HG02798 (cell line): ENCODE measurements at regions not wholly inside any gene's neighbourhood (a gene's known extent, or its start where the extent isn't known, plus 50 kb on each side); places are given as distances from the start of the nearest gene placed in this dataset.

Source experiments
- ATAC-seq: cut with Tn5 transposase; IDR thresholded peaks from one replicate; pipeline ENCODE4 v1.9.1; 2021; ENCODE audit warnings: mild to moderate bottlenecking; ENCODE audit not compliant: unreplicated experiment, poor library complexity

- ATAC-seq, result no peak
These were observed 485.5 kb upstream of the THBS1 start for GRCh38 chr15:39095218-39095879.

GRCh38 chr15:39096608-39097205, 484.2 kb upstream of the THBS1 start:
- no peak for ATAC-seq

DNA sequence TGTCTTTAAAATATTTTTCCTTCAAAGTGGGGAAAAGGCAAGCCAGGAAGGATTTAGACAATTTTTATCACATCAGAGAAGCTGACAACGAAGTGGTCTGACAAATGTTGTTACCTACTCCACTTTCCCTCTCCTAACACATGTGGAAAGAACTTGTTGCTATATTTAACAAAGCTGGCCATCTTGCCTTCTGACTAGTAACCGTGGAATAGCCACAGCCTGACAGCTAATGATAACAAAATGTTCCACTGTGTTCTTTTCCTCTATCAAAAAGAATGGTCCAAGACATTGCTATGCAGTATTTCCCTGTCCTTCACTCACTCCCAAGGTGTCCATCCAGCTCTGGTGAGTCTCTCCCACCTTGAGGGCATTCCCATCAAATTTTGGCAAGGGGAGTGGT, 481.4 kb upstream of the THBS1 start:
- no peak for ATAC-seq

DNA sequence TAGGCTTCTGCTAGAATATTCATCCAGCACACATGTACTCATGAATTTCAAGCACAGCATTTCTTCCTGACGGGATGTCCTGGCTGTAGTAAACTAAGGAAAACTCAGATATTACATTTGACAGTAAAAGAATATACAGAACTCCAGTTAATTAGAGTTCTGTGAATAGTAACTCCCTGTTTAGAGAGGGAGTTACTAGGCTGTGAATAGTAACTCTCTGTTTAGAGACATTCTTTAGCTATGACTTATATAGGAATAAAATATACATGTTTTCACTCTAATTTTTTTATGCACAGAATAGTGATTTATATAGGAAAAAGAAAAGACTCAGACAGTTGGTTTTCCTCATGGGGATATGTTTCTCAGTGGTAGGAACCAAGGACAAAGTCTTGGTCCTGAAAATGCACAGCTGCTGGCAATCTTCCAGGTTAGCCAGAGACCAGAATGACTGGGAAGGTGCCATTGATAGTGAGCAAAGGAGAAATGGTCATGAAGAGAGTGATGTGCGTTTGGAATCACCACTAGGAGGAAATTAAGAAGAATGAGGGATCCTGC, 480.7 kb upstream of the THBS1 start:
- no peak for ATAC-seq

DNA sequence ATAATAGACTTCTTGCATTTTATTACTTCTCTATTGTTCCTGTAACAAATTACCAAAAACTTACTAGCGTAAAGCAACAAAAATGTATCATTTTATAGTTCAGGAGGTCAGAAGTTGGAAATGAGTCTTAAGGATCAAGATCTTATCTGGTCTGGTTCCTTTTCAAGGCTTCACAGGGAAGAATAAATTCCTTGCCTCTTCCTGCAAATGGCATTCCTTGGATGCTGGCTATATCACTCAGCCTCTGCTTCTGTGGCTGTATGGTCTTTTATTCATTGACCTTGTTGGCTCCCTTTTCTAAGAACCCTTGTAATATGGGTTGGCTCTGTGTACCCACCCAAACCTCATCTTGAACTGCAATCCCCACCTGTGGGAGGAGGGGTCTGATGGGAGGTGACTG, 478.4 kb upstream of the THBS1 start:
- no peak for ATAC-seq

DNA sequence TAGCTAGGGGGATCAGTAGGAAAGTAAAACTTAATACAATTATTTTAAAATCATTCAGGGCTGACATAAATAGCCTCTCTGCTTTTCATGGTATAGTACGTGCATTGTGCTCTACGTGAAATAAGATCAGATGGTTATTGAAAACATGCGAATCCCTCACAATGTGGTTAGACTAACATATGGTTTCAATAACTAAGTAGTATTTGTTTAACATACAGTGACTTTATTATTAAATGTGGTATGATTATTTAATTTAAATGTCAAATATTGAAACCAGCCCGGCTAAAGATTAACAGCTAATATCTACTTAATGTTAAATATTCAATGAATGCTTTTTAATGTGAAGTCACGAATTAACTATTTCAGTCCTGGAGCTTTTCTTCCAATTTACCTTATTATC, 473.9 kb upstream of the THBS1 start:
- no peak for ATAC-seq

DNA sequence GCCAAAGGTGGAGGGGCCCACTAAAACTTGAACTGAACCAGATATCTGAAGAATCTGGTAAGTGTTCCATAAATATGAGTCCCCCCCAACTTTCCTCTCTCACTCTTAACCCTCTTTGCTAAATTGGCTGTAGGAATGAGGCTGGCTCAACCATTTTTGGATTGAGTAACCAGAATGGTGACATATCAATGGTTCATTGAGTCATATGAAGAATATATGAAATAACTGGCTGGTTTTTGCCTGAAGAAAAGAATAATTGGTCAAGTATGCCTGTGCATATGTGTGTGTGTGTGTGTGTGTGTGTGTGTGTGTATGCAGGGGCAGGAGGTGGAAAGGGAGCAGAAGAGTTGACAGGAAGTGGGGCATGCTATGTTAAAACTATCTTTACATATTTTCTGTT, 472.9 kb upstream of the THBS1 start:
- ATAC-seq, result no peak

DNA sequence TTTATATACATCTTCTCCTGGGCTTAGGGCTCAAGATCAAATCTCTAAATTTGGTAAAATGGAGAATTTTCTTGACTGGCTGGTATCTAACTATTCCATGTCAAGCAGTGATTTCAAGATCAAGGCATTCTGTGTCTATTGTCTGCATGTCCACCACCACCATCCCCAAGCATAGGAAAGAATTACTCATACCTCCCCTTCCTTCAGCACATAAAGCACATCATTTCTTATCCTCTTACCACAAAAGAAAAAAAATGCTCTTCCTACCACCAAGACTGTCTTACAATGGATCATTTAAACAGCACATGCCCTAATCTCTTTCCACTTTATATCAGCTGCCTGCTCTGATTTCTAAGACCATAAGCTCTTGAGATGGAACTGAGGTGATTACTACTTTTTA, 470.5 kb upstream of the THBS1 start:
- ATAC-seq, result no peak

GRCh38 chr15:39110746-39111145, 470.1 kb upstream of the THBS1 start:
- ATAC-seq, result no peak

DNA sequence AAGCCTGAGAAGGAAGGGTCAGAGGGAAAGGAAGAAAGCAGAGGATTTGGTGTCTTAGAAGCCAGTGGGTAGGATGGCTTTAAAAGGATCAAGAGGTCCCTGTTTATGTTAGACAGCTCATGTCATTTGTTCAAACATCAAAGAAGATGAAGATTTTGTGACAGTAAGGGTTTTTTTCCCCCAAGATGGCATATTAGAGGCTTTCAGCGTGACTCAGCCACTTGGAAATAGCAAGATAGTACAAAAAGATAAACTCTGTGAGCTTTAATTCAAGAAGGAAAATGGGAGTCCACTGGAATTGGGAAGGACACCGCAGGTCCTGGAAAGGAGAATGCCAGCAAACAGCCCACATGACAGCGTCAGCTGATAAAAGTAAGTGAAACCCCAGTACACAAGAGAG, 467.1 kb upstream of the THBS1 start:
- ATAC-seq, result no peak

- no peak for ATAC-seq
These were observed 466.0 kb upstream of the THBS1 start for GRCh38 chr15:39114690-39115378.

- no peak for ATAC-seq
These were observed 465.4 kb upstream of the THBS1 start for GRCh38 chr15:39115379-39116057.

GRCh38 chr15:39118510-39118909, 462.4 kb upstream of the THBS1 start:
- no peak for ATAC-seq

- no peak for ATAC-seq
These were observed 456.7 kb upstream of the THBS1 start for GRCh38 chr15:39124155-39124552.

DNA sequence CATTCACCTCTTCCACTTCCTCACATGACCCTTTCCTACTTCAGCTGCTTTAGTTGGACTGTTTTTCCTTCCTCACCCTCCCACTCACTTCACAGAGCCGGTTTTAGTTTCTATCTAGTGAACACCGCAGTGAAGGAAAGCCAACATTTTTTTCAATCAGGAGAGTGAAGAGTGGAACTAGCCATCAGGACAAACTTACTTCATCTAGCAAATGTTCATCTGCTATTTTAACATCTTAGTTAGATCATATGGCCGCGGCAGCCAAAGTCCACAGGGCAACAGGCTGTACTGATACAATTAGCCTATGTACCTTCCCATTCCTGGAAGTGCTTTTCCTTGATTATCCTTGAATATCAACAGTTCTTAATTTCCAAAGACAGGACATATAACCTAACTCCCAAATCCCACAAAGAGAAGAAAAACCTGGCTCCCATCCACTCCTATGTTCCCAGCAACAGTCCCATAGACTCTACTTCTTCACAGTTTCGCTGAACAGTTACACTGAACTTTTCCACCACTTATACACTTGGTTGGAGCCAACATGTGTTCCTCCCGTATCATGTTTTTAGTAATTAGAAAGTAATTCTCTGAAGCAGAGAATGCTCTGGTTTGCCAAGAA, 456.2 kb upstream of the THBS1 start:
- no peak for ATAC-seq

- ATAC-seq, result no peak
These were observed 455.7 kb upstream of the THBS1 start for GRCh38 chr15:39125226-39125625.

DNA sequence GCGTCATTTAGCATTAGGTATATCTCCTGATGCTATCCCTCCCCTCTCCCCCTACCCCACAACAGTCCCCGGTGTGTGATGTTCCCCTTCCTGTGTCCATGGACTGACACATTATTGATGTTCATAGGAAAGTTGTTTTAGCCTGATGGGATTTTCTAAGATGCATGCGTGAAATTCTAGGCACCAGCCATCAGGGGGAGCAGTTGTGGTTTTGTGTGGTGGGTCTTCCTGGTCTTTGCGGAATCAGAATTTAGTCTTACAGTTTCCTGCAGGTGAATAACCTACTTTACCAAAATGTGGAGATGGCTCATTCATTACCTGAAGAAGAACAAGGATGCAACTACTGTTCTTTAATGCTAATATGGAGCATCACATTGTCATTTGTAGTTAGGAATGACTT, 455.0 kb upstream of the THBS1 start:
- ATAC-seq, result no peak

DNA sequence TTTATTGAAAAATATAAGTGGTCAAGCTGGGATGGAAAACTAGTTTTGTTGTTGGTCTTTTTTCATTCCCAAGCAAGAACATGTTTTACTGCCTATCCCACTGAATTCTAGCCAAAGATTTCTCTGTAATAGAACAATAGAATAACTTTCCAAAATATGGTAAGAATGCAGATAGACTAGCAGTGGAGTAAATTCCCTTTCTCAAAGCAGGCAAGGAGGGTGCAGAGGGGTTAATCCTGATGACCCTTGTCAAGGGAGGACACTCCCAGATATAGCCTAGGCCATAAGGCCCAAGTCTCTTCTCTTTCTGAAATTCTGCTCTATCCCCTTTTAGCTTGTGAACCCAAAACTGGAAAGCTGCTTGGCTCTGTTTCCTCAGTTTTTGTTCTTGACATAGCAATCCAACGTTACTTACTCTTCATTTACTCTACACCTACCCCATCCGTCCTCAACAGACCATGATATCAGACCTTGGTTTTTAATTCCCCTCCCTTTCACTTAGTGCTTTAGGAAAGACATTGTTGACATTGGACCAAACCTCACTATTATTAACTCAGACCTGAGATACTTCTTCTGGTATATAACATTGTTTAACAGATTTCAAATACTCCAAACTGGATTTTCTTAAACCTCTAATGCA, 453.6 kb upstream of the THBS1 start:
- no peak for ATAC-seq

DNA sequence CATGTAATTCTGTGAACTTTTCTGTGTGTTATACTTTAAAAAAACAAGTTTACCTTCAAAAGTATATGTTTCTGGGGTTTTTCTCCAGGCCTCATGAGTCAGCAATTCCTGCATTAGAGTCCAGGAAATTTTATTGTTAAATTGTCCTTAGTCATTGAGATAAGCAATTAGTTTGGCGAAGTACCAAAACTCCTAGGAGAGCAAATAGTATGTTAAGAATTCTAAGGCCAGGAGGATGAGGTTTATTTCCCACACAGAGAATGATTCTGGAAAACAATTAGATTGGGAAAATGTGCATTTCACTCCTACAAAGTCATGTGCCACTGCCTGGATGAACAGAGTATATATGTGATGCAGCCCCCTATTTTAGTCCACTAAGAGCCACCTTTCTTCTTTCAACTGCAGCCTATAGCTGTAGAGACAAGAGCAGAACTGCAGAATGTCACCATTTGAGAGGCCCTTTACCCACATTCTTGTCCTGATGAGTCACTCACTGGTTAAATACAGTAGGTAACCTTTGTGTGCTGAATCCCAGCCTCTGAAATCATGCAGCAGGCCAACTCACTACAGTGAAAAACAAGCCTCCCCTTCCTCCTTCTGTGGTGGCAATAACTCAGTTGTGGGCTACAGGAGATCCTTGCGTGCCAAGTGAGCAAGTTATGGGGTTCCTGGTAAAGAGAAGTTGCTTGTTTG, 452.8 kb upstream of the THBS1 start:
- no peak for ATAC-seq

DNA sequence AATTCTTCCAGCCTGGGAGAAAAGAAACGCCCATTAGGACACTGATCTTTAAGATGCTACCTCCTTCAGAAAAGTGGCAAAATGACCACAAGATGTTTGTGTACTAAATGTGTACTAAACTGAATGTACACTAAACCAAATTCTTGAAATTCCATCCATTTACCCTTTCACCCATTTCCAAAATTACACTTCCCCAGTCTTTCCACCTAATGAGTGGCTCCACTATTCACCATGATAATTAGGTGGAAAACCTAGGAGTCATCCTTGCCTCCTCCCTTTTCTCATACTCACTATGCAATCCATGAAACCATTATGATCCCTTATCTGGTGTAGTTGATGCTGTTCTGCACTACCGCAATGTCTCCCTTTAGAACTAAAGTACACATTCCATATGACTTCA, 452.1 kb upstream of the THBS1 start:
- ATAC-seq, result no peak
